ENCODE measurements at regions not wholly inside any gene's neighbourhood (a gene's known extent, or its start where the extent isn't known, plus 50 kb on each side); places are given as distances from the start of the nearest gene placed in this dataset.

- Histone ChIP-seq H3K27me3 (replicated peaks in 1 of 4; ENCODE audit: control extremely low read depth in 1 of 4, control insufficient read depth in 3 of 4, insufficient read depth in 4 of 4, low read length in 3 of 4) (peaks cover 0 to 8% (median 2%) of the 10 kb centered on the region in 4 experiments), H4K20me1 (ENCODE audit: control insufficient read depth, insufficient read depth, low read length, poor library complexity, severe bottlenecking) (no peaks in the 10 kb centered on the region), H3K27ac (ENCODE audit: low read length in 2 of 2) (no peak overlapping the region), H3K36me3 (replicated peaks in 1 of 2; ENCODE audit: control extremely low read depth in 1 of 2, control insufficient read depth in 1 of 2, extremely low read depth in 1 of 2, insufficient read depth in 2 of 2, low read length in 1 of 2) (no peaks in the 10 kb centered on the region), H2AFZ (ENCODE audit: insufficient read depth, low read depth, low read length, poor library complexity, severe bottlenecking) (no peak overlapping the region), H3K4me2 (replicated peaks; ENCODE audit: low read depth, low read length, poor library complexity, severe bottlenecking) (no peak overlapping the region), H3K4me3 (ENCODE audit: control extremely low read depth in 1 of 5, extremely low read depth in 1 of 5, insufficient read depth in 1 of 5, low read depth in 2 of 5, low read length in 4 of 5) (no peak overlapping the region), H3K9ac (ENCODE audit: low read length) (no peak overlapping the region), H3K79me2 (ENCODE audit: control insufficient read depth, insufficient read depth, low read length) (no peaks in the 10 kb centered on the region), H3K9me3 (ENCODE audit: control extremely low read depth in 1 of 3, control insufficient read depth in 2 of 3, insufficient read depth in 1 of 3, low read length in 2 of 3) (no peaks in the 10 kb centered on the region), H3K4me1 (ENCODE audit: control insufficient read depth in 2 of 2, insufficient read depth in 2 of 2, low read length in 2 of 2) (no peaks in the 10 kb centered on the region)
- POLR2A ChIA-PET, result no interaction called here
- no peak overlapping the region for H3K4me3 Mint-ChIP-seq
- CTCF ChIA-PET, result no interaction called here
- H3K27me3 Mint-ChIP-seq, result peaks cover 28% of the 10 kb centered on the region
- ATAC-seq (ENCODE audit: low read depth) (no peak), DNase-seq (no peak)
- no peaks in the 10 kb centered on the region for H3K9me3 Mint-ChIP-seq (ENCODE audit: insufficient read depth)
- H3K27ac Mint-ChIP-seq, result no peak overlapping the region
- 90% methylated on average over 2 of the region's 3 CpGs for WGBS (ENCODE audit: insufficient coverage)
- intact Hi-C loops (cut with micrococcal nuclease), result no loop called here
- TF ChIP-seq CTCF (IDR thresholded peaks at IDR 0.05), result no peak
- TF ChIP-seq EZH2 (IDR thresholded peaks at IDR 0.05; ENCODE audit: borderline replicate concordance, insufficient read depth, low read depth, low read length, poor library complexity, severe bottlenecking), result no peak
- no peaks in the 10 kb centered on the region for H3K4me1 Mint-ChIP-seq
These were observed 56.8 kb upstream of the HS3ST2 start for GRCh38 chr16:22757202-22757601.

- intact Hi-C loops (cut with micrococcal nuclease), result no loop called here
- Histone ChIP-seq H3K79me2 (ENCODE audit: control insufficient read depth, insufficient read depth, low read length) (no peaks in the 10 kb centered on the region), H3K9me3 (ENCODE audit: control extremely low read depth in 1 of 3, control insufficient read depth in 2 of 3, insufficient read depth in 1 of 3, low read length in 2 of 3) (no peaks in the 10 kb centered on the region), H3K4me2 (replicated peaks; ENCODE audit: low read depth, low read length, poor library complexity, severe bottlenecking) (no peak overlapping the region), H3K4me1 (ENCODE audit: control insufficient read depth in 2 of 2, insufficient read depth in 2 of 2, low read length in 2 of 2) (no peaks in the 10 kb centered on the region), H4K20me1 (ENCODE audit: control insufficient read depth, insufficient read depth, low read length, poor library complexity, severe bottlenecking) (no peaks in the 10 kb centered on the region), H2AFZ (ENCODE audit: insufficient read depth, low read depth, low read length, poor library complexity, severe bottlenecking) (no peak overlapping the region), H3K27me3 (replicated peaks in 1 of 4; ENCODE audit: control extremely low read depth in 1 of 4, control insufficient read depth in 3 of 4, insufficient read depth in 4 of 4, low read length in 3 of 4) (peaks cover 0 to 4% (median 1%) of the 10 kb centered on the region in 4 experiments), H3K4me3 (ENCODE audit: control extremely low read depth in 1 of 5, extremely low read depth in 1 of 5, insufficient read depth in 1 of 5, low read depth in 2 of 5, low read length in 4 of 5) (no peak overlapping the region), H3K36me3 (replicated peaks in 1 of 2; ENCODE audit: control extremely low read depth in 1 of 2, control insufficient read depth in 1 of 2, extremely low read depth in 1 of 2, insufficient read depth in 2 of 2, low read length in 1 of 2) (no peaks in the 10 kb centered on the region), H3K27ac (ENCODE audit: low read length in 2 of 2) (no peak overlapping the region), H3K9ac (ENCODE audit: low read length) (no peak overlapping the region)
- no peak overlapping the region for H3K4me3 Mint-ChIP-seq
- ChIA-PET POLR2A (no interaction called here), CTCF (no interaction called here)
- H3K4me1 Mint-ChIP-seq, result no peaks in the 10 kb centered on the region
- DNase-seq, result no peak
- no peaks in the 10 kb centered on the region for H3K9me3 Mint-ChIP-seq (ENCODE audit: insufficient read depth)
- ATAC-seq (ENCODE audit: low read depth), result no peak
- no peak for TF ChIP-seq EZH2 (IDR thresholded peaks at IDR 0.05; ENCODE audit: borderline replicate concordance, insufficient read depth, low read depth, low read length, poor library complexity, severe bottlenecking)
- TF ChIP-seq CTCF (IDR thresholded peaks at IDR 0.05), result no peak
- no peak overlapping the region for H3K27ac Mint-ChIP-seq
- H3K27me3 Mint-ChIP-seq, result peaks cover 15% of the 10 kb centered on the region
- 90% methylated on average over 3 of the region's 3 CpGs for WGBS (ENCODE audit: insufficient coverage)
These were observed 51.5 kb upstream of the HS3ST2 start for GRCh38 chr16:22762486-22762885.

Measured in B cell (primary cell).